ENCODE measurements at regions not wholly inside any gene's neighbourhood (a gene's known extent, or its start where the extent isn't known, plus 50 kb on each side); places are given as distances from the start of the nearest gene placed in this dataset.

DNA sequence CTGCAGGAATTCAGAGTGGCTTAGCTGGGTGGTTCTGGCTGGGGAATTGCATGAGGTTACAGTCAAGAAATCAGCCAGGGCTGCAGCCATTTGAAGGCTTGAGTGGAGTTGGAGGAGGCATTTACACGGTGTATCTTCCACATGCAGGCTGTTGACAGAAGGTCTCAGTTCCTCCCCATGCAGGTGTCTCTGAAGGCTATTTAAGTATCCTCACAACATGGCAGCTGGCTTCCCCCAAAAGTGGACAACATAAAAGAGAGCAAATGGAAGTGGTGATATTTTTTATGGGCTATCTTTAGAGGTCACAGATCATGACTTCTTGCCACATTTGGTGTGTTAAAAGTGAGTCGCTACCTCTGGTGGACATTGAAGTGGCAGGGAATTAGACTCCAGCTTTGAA, 60.1 kb upstream of the SPRED1 start:
- TF ChIP-seq, protein P1, sequence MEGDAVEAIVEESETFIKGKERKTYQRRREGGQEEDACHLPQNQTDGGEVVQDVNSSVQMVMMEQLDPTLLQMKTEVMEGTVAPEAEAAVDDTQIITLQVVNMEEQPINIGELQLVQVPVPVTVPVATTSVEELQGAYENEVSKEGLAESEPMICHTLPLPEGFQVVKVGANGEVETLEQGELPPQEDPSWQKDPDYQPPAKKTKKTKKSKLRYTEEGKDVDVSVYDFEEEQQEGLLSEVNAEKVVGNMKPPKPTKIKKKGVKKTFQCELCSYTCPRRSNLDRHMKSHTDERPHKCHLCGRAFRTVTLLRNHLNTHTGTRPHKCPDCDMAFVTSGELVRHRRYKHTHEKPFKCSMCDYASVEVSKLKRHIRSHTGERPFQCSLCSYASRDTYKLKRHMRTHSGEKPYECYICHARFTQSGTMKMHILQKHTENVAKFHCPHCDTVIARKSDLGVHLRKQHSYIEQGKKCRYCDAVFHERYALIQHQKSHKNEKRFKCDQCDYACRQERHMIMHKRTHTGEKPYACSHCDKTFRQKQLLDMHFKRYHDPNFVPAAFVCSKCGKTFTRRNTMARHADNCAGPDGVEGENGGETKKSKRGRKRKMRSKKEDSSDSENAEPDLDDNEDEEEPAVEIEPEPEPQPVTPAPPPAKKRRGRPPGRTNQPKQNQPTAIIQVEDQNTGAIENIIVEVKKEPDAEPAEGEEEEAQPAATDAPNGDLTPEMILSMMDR (IDR thresholded peaks at IDR 0.05), result no peak
- no peak for TF ChIP-seq POLR2AphosphoS5 (IDR thresholded peaks at IDR 0.05)
- TF ChIP-seq POLR2A (IDR thresholded peaks at IDR 0.05), result no peak

All from breast epithelium (tissue), 3 donors.